SK-N-SH (cell line): ENCODE measurements at regions not wholly inside any gene's neighbourhood (a gene's known extent, or its start where the extent isn't known, plus 50 kb on each side); places are given as distances from the start of the nearest gene placed in this dataset.

Experiments used
- CTCF ChIA-PET: fragments of 300-600, 350-600 bp; formaldehyde crosslinking; extraction: SDS; loops from one replicate; lab custom pipeline; 2021; lab: Yijun Ruan, JAX
- POLR2A ChIA-PET: fragments of 350-600 bp; sonication (Branson Sonifier 250); formaldehyde crosslinking; extraction: SDS; loops from one replicate; lab custom pipeline; 2020; ENCODE audit warnings: antibody characterized with exemption, inconsistent platforms; lab: Yijun Ruan, JAX
- DNase-seq: peaks from one replicate; pipeline ENCODE4 v3.0.0; 2012
- H2AFZ ChIP-seq: fragments of 200-600 bp; sonication (generic); 2 replicates; pipeline ENCODE4 v1.8.1; 2016; ENCODE audit warnings: antibody characterized with exemption, mild to moderate bottlenecking, low read depth
- H3F3A ChIP-seq: fragments of 200-600 bp; sonication (generic); replicated peaks from 2 replicates; pipeline ENCODE3; 2016; ENCODE audit warnings: antibody characterized with exemption, mild to moderate bottlenecking; ENCODE audit not compliant: insufficient read depth
- H3K27ac ChIP-seq, 2 experiments: fragments of 200-500 bp in 1 of 2; fragments of 200-600 bp in 1 of 2; sonication (Bioruptor generic) in 1 of 2; sonication (generic), shearing (Covaris generic) in 1 of 2; 2 replicates each; pipeline versions ENCODE4 v1.5.1 to v1.6.1; 2014 to 2016; ENCODE audit warnings: low read depth in 2 of 2, inconsistent platforms in 1 of 2, low read length in 1 of 2, mild to moderate bottlenecking in 1 of 2, mixed read lengths in 1 of 2
- H3K27me3 ChIP-seq: fragments of 200-600 bp; sonication (generic), shearing (Covaris generic); 2 replicates; pipeline ENCODE4 v1.6.1; 2016; ENCODE audit warnings: mixed run types; ENCODE audit not compliant: insufficient read depth
- H3K36me3 ChIP-seq, 2 experiments: fragments of 200-500 bp in 1 of 2; fragments of 200-600 bp in 1 of 2; sonication (Bioruptor generic) in 1 of 2; sonication (generic) in 1 of 2; replicated peaks in 1 of 2; 2 replicates each; pipeline versions ENCODE3 to v1.5.1; 2014 to 2016; ENCODE audit warnings: low read length in 1 of 2, mild to moderate bottlenecking in 1 of 2; ENCODE audit not compliant: insufficient read depth in 2 of 2, control insufficient read depth in 1 of 2
- H3K4me1 ChIP-seq, 2 experiments: fragments of 200-500 bp in 1 of 2; fragments of 200-600 bp in 1 of 2; sonication (Bioruptor generic) in 1 of 2; sonication (generic), shearing (Covaris generic) in 1 of 2; 2 replicates each; pipeline versions ENCODE4 v1.5.1 to v1.6.1; 2014 to 2016; ENCODE audit warnings: low read depth in 1 of 2, low read length in 1 of 2, mixed run types in 1 of 2; ENCODE audit not compliant: insufficient read depth in 2 of 2, control insufficient read depth in 1 of 2
- H3K4me2 ChIP-seq: fragments of 200-600 bp; sonication (generic), shearing (Covaris generic); 2 replicates; pipeline ENCODE4 v1.6.1; 2017; ENCODE audit warnings: mixed run types
- H3K4me3 ChIP-seq, 2 experiments: fragments of 200-500 bp in 1 of 2; fragments of 200-600 bp in 1 of 2; sonication (Bioruptor generic) in 1 of 2; sonication (generic), shearing (Covaris generic) in 1 of 2; 2 replicates each; pipeline versions ENCODE4 v1.5.1 to v1.8.1; 2014 to 2016; ENCODE audit warnings: low read depth in 2 of 2, inconsistent platforms in 1 of 2, low read length in 1 of 2, mild to moderate bottlenecking in 1 of 2, mixed read lengths in 1 of 2, moderate library complexity in 1 of 2
- H3K79me2 ChIP-seq: fragments of 200-600 bp; sonication (generic); 2 replicates; pipeline ENCODE4 v1.8.1; 2017; ENCODE audit warnings: mild to moderate bottlenecking; ENCODE audit not compliant: insufficient read depth
- H3K9ac ChIP-seq: fragments of 200-600 bp; sonication (generic); 2 replicates; pipeline ENCODE4 v1.6.1; 2017; ENCODE audit warnings: mixed run types
- H3K9me2 ChIP-seq: fragments of 200-600 bp; sonication (generic); 2 replicates; pipeline ENCODE4 v1.6.1; 2017; ENCODE audit warnings: mixed run types
- H3K9me3 ChIP-seq: fragments of 200-600 bp; sonication (generic); 2 replicates; pipeline ENCODE4 v1.6.1; 2017; ENCODE audit warnings: mixed run types, mild to moderate bottlenecking, moderate library complexity
- H4K20me1 ChIP-seq: fragments of 200-600 bp; sonication (generic); 2 replicates; pipeline ENCODE4 v1.6.1; 2017; ENCODE audit warnings: mild to moderate bottlenecking, mixed run types; ENCODE audit not compliant: insufficient read depth
- ELF1 ChIP-seq: IDR thresholded peaks from 2 replicates; pipeline ENCODE4 v1.4.0; 2012
- FOXM1 ChIP-seq: IDR thresholded peaks from 2 replicates; pipeline ENCODE4 v1.4.0; 2012; ENCODE audit warnings: low read depth, mild to moderate bottlenecking
- GABPA ChIP-seq: IDR thresholded peaks from 2 replicates; pipeline ENCODE4 v1.4.0; 2012; ENCODE audit warnings: low read depth, mild to moderate bottlenecking
- GATA2 ChIP-seq: sonication (generic); formaldehyde crosslinking; IDR thresholded peaks from 2 replicates; pipeline ENCODE4 v1.5.0; 2020; ENCODE audit warnings: mild to moderate bottlenecking, missing genetic modification reagents
- IRF3 ChIP-seq: fragments of 150-350 bp; IDR thresholded peaks from 2 replicates; pipeline ENCODE4 v1.6.1; 2016; ENCODE audit warnings: mild to moderate bottlenecking, low read depth, low read length
- MXI1 ChIP-seq: IDR thresholded peaks from 2 replicates; pipeline ENCODE4 v1.6.1; 2012; ENCODE audit warnings: mild to moderate bottlenecking, low read depth, low read length, improper control_type of control experiment
- NRF1 ChIP-seq: IDR thresholded peaks from 2 replicates; pipeline ENCODE4 v1.6.1; 2012; ENCODE audit warnings: low read depth, mild to moderate bottlenecking, low read length
- RAD21 ChIP-seq: IDR thresholded peaks from 2 replicates; pipeline ENCODE4 v1.6.1; 2012; ENCODE audit warnings: mild to moderate bottlenecking, low read length
- REST ChIP-seq: IDR thresholded peaks from 2 replicates; pipeline ENCODE4 v1.6.1; 2012; ENCODE audit warnings: mild to moderate bottlenecking, low read depth, low read length, moderate library complexity
- TAF1 ChIP-seq: IDR thresholded peaks from 2 replicates; pipeline ENCODE4 v1.6.1; 2012; ENCODE audit warnings: low read depth, mild to moderate bottlenecking, low read length, moderate library complexity, borderline replicate concordance
- YY1 ChIP-seq: IDR thresholded peaks from 2 replicates; pipeline ENCODE4 v1.4.0; 2012; ENCODE audit warnings: low read depth, mild to moderate bottlenecking
- WGBS: methylation state at CpG from one replicate; pipeline ENCODE4 v1.1.6; 2017; ENCODE audit warnings: low lambda C conversion rate; 5-methylcytosine and 5-hydroxymethylcytosine counted together

DNA sequence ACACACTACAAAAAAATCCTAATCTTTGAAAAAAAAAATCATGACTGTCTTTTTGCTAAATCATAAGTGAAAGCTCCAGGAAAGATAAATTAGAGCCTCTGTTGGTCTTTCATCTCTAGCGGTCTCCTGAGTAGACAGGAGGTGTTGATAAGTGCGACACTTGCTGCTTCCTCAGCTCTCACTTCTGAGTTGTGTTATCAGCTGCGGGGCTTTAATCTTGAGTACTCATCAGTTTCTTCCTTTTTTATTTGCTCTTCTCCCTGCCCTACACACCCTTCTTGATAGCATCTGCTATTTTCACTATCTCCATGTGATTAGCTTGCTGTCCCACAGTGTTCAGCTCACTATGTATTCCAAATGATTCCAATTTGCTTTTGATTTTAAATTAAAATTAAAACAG lies 1449.2 kb downstream of the C4orf33 start (continued):
- TF ChIP-seq IRF3 (no peak), RAD21 (no peak), MXI1 (no peak)
- TF ChIP-seq, all 33 proteins: peak for 0

DNA sequence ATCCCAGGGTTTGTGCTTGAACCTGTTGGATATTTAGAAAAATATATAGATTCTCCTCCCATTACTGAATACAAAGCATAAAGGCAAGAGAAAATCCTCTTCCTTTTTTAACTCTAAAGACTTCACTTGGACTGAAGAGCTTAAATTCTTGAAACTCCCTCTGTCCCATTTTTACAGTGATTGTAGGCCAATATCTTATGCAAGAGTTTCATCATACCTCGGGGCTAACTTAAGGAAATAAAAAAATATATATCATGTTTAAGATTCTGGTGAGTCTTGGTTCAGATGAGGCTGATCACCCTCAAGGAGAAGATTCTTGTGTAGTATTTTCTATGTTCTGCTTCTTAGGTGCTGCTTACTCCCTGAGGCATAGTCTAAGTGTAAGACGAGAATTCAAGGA lies 1449.6 kb downstream of the C4orf33 start:
- H3K9me3 ChIP-seq, result no peaks in the 10 kb centered on the region
- 7% methylated on average over 2 of the region's 2 CpGs for WGBS
- no peak overlapping the region for H3K9ac ChIP-seq
- ChIA-PET POLR2A (no interaction called here), CTCF (no interaction called here)
- no peak for TF ChIP-seq IRF3
- no peak for TF ChIP-seq NRF1
- no peak for TF ChIP-seq YY1
- TF ChIP-seq REST, result no peak
- no peak for TF ChIP-seq GATA2 (CRISPR knock-in tag)
- TF ChIP-seq FOXM1, result no peak
- TF ChIP-seq TAF1, result no peak
- no peak for TF ChIP-seq ELF1
- TF ChIP-seq GABPA, result no peak
- H3K27me3 ChIP-seq, result no peaks in the 10 kb centered on the region
- no peak overlapping the region for H3K4me2 ChIP-seq
- H3K36me3 ChIP-seq, result no peaks in the 10 kb centered on the region
- no peak overlapping the region for H2AFZ ChIP-seq
- no peaks in the 10 kb centered on the region for H3K79me2 ChIP-seq
- no peak for DNase-seq
- no peaks in the 10 kb centered on the region for H3F3A ChIP-seq
- H3K4me1 ChIP-seq, result no peaks in the 10 kb centered on the region
- no peak overlapping the region for H3K4me3 ChIP-seq
- no peaks in the 10 kb centered on the region for H3K9me2 ChIP-seq
- no peaks in the 10 kb centered on the region for H4K20me1 ChIP-seq
- no peak overlapping the region for H3K27ac ChIP-seq
